ENCODE measurements at regions not wholly inside any gene's neighbourhood (a gene's known extent, or its start where the extent isn't known, plus 50 kb on each side); places are given as distances from the start of the nearest gene placed in this dataset.

- H3K4me3 ChIP-seq (ENCODE audit: low read depth, low read length), result no peak overlapping the region
- TF ChIP-seq CTCF (IDR thresholded peaks at IDR 0.05; ENCODE audit: insufficient read depth, low read depth, low read length), result no peak
- DNase-seq (ENCODE audit: low read depth), result peak; percentile 63
Observed at GRCh38 chr20:7146552-7147219, 379.2 kb downstream of the BMP2 start.

DNA sequence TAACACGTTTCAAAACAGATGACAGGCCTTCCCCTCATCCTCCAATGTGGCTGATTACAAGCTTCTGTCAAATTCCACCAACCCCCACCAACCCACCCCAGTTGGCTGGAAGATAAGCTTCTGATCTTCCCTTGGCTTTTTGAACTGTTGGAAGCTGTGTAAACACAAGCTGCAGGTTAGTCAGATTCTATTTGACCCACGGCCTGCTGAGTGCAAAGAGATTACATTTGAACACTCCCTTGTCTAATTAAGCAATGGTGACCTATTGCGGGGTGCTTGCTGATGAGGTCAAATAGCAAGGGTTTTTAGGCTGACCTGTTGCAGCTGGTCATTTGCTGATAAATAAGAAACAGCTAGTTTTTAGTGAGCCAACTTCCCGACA lies 379.7 kb downstream of the BMP2 start:
- H3K4me3 ChIP-seq (ENCODE audit: low read depth, low read length), result no peak overlapping the region
- TF ChIP-seq CTCF (IDR thresholded peaks at IDR 0.05; ENCODE audit: insufficient read depth, low read depth, low read length), result no peak
- peak; percentile 84 for DNase-seq (ENCODE audit: low read depth)

DNA sequence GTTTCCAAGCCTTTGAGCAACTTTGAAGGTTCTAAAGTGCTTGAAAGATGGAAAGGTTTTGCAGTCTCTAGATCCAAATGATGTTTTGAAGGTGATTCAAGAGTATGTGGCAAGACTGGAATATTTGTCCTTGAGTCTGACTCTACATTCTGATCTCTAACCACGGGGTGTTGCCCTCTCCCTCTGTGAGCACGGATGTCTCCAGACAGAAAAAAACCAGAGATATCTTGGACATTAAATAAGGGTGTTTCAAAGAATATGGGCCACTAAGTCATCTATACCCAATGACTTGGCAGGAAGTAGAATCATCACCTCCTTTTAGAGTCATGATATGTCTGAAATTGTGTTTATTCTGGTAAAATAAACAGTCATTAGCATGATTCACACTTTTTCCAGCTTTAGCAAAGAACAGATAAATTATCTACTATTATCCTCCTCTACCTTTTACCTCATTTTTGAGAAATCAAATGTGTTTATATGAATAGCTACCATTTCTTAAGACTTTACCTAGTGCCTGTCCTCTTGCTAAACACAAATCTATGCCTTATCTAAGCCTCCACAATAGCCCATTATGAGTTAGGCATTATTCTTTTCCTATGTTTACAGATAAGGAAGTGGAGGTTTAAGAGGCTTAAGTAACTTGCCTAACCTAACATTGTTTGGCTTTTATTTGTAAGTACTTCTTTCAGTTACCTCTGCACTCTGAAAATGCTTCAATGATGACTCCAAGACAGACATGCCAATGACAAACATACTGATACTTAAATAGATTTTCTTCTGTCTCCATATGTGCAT lies 384.4 kb downstream of the BMP2 start:
- no peak overlapping the region for H3K4me3 ChIP-seq (ENCODE audit: low read depth, low read length)
- peak; percentile 14 for DNase-seq (ENCODE audit: low read depth)
- TF ChIP-seq CTCF (IDR thresholded peaks at IDR 0.05; ENCODE audit: insufficient read depth, low read depth, low read length), result no peak

GRCh38 chr20:7155282-7155681 lies 387.8 kb downstream of the BMP2 start:
- no peak overlapping the region for H3K4me3 ChIP-seq (ENCODE audit: low read depth, low read length)
- no peak for DNase-seq (ENCODE audit: low read depth)
- TF ChIP-seq CTCF (IDR thresholded peaks at IDR 0.05; ENCODE audit: insufficient read depth, low read depth, low read length), result no peak

GRCh38 chr20:7155794-7156193 lies 388.3 kb downstream of the BMP2 start:
- no peak for DNase-seq (ENCODE audit: low read depth)
- TF ChIP-seq CTCF (IDR thresholded peaks at IDR 0.05; ENCODE audit: insufficient read depth, low read depth, low read length), result no peak
- H3K4me3 ChIP-seq (ENCODE audit: low read depth, low read length), result no peak overlapping the region

- no peak for TF ChIP-seq CTCF (IDR thresholded peaks at IDR 0.05; ENCODE audit: insufficient read depth, low read depth, low read length)
- DNase-seq (ENCODE audit: low read depth), result no peak
- H3K4me3 ChIP-seq (ENCODE audit: low read depth, low read length), result no peak overlapping the region
Observed at GRCh38 chr20:7159903-7160302, 392.4 kb downstream of the BMP2 start.
